ENCODE measurements at regions not wholly inside any gene's neighbourhood (a gene's known extent, or its start where the extent isn't known, plus 50 kb on each side); places are given as distances from the start of the nearest gene placed in this dataset.
A peak's percentile ranks its signal among the peaks of the same experiment; 100 is the strongest.
"Not testable (repeated sequence)": the region's sequence is repeated elsewhere in the genome, so short reads cannot be mapped to it uniquely, and the experiment has no call there.

- DNase-seq (ENCODE audit: low spot score), result no peak
These were observed 60.7 kb downstream of the RRM2 start for GRCh38 chr2:10183146-10183675.

DNA sequence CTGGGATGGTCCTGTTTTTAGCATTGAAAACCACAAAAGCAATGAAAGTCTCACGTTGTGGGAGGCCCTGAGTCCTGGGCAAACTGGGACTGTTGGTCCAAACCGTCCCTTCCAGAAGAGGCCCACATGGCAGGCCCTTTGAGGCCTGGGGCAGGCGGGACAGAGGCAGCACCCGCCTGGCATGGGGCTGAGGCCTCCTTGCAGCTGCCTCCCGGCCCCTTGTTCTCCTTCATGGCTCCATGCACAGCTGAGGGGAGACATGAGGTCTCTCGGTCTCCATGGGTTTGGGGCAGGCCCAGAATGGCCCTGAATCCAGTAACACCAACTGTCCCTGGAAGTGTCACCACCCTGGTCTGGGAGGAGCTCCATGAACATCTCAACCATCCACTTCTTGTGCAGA, 61.9 kb downstream of the RRM2 start:
- DNase-seq (ENCODE audit: low spot score), result no peak

DNA sequence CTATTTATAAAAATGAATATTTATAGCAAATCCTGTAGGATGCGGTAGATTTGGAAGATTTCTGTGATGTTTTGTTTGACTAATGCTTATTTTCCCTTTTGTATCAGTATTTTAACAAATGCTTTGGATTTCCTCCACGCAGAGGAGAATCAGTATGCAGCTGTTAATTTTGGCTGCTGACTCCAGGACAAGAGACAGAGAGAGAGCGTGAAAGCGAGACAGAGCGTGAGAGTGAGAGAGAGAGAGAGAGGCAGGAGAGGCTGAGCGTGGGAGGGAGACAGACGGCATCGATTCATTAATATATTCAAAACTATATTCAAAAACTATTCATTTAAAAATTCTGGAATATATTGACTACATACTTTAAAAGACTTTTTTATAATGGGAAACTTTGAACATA, 62.5 kb downstream of the RRM2 start:
- no peak for DNase-seq (ENCODE audit: low spot score)

DNA sequence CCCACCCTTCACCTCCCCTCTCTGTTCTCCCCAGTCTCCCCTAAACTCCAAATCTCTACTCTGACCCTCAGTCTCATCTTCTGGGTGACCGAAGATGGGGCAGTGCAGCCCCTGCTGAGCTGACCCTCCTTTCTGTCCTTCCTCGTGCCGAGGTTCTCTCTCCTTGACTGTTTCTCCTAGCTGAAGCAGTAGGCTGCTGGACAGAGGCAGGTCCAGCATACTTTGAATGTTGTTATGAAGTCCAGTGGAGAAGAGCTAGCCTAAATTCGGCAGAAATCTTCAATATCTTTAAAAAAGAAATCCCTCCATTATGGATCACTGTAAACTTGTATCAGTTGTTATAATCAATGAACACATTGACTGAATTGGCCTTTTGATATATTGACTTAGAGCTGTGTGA, 63.2 kb downstream of the RRM2 start:
- no peak for DNase-seq (ENCODE audit: low spot score)

DNA sequence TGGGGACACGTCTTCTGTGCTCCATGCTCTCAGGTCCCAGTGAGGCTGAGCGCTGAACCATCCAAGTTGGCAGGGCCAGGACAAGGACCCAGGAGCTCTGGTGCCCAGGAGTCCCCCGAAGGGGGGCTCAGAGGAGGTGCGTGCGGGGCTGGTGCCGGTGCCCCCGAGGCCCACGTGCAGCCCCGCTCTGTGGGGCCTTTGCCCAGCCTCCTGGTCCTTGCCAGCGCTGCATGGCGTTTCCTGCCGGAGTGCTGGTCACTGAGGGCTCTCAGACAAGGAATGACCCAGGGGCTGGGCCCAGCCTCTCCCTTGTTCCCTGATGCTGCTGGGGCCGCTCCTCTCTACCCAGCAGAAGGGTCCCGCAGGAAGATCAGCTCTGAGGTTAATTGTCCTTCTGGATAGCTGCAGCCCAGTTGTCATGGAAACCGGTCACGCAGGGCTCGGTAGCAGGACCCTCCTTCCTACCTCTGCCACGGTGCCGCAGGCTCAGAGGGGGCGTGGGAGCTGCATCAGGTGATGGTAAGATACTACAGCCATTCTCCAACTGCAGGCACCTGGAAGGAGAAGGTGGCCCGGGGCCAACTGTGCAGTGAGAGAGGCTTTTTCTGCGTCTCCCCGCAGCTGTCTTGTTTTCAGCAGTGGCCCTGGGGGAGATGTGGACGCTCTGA, 64.5 kb downstream of the RRM2 start:
- DNase-seq (ENCODE audit: low spot score), result no peak

DNA sequence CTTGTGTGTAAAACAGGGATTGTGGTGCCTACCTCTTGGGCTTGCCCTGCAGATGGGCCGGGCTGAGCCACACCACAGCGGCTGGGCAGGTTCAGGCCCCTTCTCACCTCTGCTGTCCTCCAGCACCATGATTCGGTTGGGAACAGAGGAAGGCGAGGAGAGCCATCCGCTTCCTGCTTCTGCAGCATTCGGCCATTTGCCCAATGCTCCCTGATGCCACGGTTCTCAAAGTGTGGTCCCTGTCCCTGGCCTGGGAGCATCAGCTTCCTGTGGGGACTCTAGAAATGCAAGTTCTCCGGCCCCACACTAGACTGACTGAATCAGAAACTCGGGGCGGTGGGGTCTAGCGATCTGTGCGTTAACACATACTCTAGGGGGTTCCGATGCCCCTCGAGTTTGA, 65.1 kb downstream of the RRM2 start:
- no peak for DNase-seq (ENCODE audit: low spot score)

DNA sequence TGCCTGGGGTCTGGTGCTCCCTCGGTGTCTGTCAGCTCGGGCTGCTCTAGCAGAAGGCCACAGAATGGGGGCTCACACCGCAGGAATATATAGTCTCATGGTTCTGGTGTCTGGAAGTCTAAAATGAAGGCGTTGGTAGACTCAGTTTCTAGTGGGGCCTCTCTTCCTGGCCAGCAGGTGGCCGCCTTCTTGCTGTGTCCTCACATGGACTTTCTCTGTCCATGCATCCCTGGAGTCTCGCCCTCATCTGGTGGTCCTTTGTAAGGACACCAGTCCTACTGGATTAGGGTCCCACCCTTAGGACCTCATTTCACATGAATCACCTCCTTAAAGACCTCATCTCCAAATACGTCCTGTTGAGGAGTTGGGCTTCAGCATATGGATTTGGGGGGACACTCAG, 65.7 kb downstream of the RRM2 start:
- peak; percentile 55 for DNase-seq (ENCODE audit: low spot score)

GRCh38 chr2:10188729-10189305, 66.3 kb downstream of the RRM2 start:
- DNase-seq (ENCODE audit: low spot score), result no peak

DNA sequence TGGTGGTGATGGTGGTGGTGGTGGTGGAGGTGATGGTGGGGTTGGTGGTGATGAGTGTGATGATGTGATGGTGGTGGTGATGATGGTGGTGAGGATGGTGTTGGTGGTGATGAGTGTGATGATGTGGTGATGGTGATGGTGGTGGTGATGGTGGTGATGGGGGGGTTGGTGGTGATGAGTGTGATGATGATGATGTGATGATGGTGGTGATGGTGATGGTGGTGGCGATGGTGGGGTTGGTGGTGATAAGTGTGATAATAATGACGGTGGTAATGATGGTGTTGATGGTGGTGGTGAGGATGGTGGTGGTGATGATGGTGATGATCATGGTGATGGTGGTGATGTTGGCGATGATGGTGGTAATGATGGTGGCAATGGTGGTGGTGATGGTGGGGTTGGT, 67.7 kb downstream of the RRM2 start:
- DNase-seq (ENCODE audit: low spot score), result no peak

DNA sequence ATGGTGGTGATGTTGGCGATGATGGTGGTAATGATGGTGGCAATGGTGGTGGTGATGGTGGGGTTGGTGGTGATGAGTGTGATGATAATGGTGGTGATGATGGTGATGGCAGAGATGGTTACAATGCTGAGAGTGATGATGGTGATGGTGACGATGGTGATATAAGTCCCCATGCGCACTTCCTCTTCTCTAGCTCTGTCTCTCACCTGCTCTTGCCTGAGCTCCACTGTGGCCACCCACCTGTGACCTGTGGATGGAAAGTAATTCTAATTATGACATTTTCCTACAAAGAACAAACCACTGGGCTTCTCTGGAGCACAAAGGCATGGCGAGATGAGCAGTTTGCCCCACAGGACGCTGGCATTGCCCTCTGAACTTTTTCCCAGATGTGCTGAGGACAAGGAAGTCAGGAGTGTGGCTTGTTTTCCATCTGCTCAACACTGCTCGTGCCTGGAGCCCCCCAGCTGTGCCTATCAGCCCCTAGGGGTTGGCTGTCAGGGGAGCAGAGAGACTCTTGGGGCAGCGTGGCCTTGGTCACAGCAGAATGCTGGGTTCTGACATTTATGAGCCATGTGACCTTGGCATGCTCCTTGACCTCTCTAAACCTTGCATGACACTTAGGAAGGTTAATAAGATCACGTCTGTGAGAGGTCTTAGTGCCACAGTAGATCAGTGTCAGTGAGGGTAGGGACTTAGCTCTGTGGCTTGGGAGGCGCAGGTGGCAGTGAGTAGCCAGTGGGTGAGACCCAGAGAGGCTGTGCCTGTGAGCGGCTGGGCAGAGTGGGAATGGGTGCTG, 68.4 kb downstream of the RRM2 start:
- DNase-seq (ENCODE audit: low spot score), result no peak

DNA sequence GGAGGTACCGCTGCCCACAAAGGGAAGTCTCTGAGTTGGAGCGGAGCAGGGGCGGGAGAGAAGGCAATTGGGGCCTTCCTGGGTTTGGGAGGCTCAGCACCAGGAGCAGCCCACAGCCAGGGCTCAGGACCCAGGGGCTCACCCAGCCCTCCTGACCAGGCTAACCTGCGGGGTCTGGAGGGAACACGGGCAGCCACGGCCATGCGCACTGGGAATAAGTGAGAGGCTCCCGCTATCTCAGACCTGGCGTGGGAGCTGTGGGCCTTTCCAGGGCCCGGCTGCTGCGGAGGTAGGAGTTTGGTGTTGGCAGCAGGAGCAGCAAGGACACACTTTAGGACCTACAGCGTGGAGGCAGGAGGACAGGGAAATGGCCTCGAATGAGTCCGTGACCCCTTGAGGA, 69.0 kb downstream of the RRM2 start:
- DNase-seq (ENCODE audit: low spot score), result no peak

- no peak for DNase-seq (ENCODE audit: low spot score)
These were observed 70.0 kb downstream of the RRM2 start for GRCh38 chr2:10192392-10193015.

- DNase-seq (ENCODE audit: low spot score), result no peak
These were observed 70.8 kb downstream of the RRM2 start for GRCh38 chr2:10193276-10193795.

GRCh38 chr2:10193851-10194820, 71.6 kb downstream of the RRM2 start:
- DNase-seq (ENCODE audit: low spot score), result no peak

DNA sequence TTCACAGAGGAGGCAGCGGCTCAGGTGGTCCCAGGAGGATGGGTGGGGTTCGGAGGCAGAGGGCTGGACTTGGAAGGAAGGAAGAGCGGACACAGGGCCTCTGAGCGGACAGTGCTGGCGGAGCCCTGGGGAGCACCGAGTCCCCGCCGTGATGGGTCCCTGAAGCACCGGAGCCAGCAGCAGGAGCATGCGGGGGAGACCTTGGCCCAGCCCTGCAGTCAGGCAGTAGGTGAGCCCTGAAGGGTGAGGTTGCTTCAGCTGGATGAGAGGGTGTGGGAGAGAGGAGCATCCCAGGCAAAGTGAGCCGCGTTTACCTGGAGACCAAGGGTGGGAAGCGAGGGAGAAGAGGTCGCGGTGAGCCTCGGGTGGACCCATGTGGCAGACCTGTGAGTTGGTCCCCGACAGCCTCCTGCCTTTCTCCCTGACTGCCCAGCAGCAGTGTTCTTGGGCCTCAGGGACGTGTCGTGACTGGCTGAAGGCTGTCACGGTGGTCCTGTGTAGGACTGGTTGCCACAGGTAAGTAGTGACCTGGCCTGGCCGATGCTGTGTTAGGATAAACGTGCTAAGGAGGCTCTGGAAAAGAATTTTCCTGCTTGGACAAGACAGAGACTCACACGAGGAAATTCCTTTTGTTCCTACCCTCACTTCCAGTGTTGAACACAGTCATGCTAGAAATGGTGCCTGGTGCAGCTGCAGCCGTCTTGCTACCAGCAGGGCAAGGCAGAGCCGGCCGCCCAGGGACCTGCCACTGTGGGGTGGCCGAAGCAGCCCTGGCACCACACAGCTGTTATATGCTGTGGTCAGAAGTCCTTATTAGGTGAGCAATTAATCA, 73.0 kb downstream of the RRM2 start:
- DNase-seq (ENCODE audit: low spot score), result no peak

DNA sequence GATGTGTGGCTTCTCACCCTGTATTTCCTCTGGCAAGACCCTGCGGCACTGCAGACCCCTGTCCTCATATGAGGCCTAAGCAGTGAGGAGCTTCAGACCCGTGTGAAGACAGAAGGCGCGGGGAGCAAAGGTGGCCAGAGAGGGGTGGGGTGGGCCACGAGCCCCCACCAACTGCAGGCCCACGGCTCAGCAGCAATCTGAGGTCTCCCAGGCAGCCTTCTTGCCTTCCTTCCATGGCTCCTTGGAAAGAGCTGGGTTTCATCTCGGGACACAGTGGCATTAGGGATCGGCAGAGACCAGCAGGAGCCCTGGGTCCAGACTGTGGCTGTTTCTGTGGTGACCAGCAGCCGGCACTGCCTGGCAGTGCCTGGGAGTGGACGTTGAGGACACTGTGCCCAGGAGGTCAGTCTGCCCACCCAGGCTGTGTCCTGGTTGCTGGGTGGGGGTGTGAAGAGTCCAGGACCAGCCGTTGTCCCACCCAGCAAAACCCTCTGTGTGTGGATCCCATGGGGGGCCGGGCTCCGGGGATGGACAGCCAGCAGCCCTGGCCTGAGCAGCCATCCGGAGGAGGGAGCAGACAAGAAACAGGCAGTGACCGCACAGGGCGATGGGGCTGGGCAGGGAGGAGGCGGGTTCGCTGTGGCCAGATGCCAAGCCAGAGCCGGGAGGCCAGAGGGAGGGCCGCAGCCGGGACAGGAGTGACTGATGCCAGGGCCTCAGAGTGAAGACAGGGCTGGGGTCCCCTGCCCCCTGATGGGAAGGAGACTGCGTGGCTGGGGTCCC, 73.8 kb downstream of the RRM2 start:
- DNase-seq (ENCODE audit: low spot score), result no peak

DNA sequence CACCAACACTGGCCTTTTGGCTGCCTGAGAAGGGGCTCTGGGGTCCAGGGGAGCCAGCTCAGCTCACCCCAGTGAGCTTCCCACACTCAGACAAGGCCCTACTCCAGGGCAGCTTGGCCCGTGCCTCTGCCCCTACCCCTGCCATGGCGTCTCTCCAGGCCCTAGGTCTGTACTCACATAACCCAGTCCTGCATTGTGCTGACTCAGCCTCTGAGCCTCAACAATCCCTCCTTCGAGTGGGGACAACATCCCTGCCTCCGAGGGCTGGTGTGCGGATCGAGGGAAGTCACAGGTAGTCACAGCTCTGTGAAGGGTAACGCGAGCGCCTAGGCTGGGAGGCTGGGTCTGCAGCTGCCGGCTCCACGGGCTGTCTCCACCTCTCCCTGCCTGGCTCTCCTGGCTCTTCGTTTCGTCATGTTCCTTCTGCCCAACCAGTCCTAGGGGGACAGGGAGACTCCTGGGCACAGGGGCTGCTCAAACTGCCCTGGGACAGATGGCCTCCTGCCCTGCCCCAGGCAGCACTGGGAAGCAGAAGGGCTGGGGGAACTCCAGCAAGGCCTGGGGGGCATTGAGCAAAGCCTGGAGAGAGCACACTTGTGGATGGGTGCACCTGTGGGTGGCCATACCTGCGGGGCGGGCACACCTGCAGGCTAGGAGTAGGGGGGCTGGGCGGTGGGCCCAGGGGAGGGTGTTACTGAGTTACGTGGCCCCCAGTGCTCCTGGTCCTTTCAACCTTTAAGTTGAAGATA, 74.6 kb downstream of the RRM2 start:
- no peak for DNase-seq (ENCODE audit: low spot score)

GRCh38 chr2:10197697-10198076, 75.1 kb downstream of the RRM2 start:
- DNase-seq (ENCODE audit: low spot score), result no peak

- not testable (repeated sequence) for DNase-seq (ENCODE audit: low spot score)
These were observed 75.9 kb downstream of the RRM2 start for GRCh38 chr2:10198482-10198881.

All from HuH-7 (cell line).